ENCODE measurements at regions not wholly inside any gene's neighbourhood (a gene's known extent, or its start where the extent isn't known, plus 50 kb on each side); places are given as distances from the start of the nearest gene placed in this dataset.

DNA sequence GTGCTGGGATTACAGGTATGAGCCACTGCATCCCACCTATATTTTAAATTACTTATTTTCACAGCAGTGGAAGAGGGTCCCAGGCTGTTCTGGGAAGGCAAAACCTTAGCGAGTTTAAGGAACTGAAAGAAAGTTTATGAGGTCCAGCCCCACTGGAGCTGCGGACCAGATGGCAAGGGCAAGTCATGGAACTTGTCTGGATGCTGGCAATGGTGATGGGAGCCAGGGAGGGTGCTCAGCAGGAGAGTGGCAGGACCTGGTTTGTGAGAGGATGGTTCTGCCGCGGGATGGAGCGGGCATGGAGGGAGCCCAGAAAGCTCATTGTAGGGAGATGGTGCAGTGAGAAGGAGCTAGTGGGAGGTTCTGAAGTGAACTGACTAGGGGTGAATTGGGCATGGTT lies 50.6 kb upstream of the SLC45A1 start:
- no peak for DNase-seq (ENCODE audit: low read depth)

- no peak for DNase-seq (ENCODE audit: low read depth)
Measured at GRCh38 chr1:8266436-8267165, 51.3 kb upstream of the SLC45A1 start.

DNA sequence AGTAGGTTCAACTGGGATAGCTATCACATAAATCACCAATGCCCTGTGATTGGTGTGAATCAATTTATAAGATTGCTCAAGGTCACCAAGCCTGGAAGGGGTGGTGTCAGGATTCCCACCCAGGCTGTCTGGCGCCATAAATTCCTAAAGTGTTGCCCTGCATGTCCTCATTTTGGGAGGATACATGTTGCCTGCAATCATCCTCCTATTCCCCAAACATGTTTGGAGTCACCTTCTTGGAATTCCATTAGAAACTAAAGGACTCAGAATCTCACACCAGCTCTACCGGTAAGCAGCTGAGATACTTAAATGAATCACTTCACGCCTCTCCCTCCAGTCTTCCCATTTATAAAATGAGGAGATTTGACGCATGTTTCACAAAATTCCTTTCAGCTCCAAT lies 54.1 kb upstream of the SLC45A1 start:
- DNase-seq (ENCODE audit: low read depth): no peak

GRCh38 chr1:8261398-8261762 lies 56.5 kb upstream of the SLC45A1 start:
- no peak for DNase-seq (ENCODE audit: low read depth)

DNA sequence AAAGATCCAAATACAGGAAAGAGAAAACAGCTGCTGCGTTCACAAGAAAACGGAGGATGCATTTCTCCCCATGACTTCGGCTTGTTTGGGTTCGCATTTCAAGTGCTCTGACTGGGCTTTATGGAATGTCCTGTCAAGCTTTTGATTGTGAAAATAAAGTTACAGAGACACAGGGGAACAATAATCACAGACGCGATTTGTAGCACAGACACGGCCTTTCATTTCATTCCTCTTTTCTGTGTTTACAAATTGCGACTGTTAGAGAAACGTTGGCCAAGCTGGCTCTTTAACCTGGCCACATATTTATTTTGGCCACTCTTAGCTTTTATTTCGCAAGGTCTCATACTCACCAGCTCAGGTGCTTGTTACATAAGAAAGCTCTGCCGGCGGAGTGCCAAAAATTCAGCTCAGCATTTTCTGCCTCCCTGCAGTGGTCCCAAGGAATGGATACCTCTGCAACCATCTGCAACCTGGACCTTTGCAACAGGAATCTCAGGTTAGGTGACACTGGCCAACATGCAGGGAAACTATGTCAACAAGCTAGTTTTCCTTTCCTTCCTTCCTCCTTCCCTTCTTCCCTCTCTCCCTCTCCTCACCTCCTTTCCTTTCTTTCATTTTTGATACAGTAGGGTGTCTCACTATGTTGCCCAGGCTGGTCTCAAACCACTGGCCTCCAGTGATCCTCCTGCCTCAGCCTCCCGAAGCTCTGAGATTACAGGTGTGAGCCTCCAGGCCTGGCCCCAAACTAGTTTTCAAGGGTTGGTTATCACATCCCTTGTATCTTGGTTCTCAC lies 58.2 kb upstream of the SLC45A1 start:
- DNase-seq (ENCODE audit: low read depth): no peak

DNA sequence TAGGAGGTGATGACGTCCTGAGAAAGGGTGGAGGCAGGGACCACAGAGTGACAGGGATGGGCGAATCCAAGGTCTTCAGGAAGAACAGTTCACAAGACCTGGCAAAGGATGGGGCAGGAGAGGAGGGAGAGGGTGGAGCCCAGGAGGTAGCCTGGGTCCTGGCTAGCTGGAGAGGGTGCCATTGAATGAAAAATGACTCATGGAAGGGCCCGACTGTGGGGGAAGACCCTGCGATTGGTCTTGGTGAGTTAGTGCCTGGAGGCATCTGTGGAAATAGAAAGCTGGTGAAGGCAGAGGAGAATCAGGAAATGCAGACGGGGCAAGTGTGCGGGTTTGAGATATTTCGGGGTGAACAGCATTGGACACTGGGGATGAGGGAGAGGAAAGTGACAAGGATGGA lies 60.3 kb upstream of the SLC45A1 start:
- DNase-seq (ENCODE audit: low read depth): no peak

GRCh38 chr1:8256321-8256720 lies 61.6 kb upstream of the SLC45A1 start:
- DNase-seq (ENCODE audit: low read depth): no peak

DNA sequence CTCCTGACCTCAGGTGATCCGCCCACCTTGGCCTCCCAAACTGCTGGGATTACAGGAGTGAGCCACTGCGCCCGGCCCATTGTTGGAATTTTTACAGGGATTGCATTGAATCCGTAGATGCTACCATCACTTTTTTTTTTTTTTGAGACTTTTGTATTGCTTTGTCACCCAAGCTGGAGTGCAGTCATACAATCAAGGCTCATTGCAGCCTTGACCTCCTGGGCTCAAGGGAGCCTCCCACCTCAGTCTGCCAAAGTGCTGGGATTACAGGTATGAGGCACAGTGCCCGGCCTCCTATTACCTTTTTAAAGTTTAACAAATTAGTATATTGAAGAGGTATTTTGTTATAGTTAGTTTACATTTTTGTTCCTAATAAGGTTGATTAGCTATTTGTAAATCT lies 62.2 kb upstream of the SLC45A1 start:
- no peak for DNase-seq (ENCODE audit: low read depth)

- no peak for DNase-seq (ENCODE audit: low read depth)
Measured at GRCh38 chr1:8252266-8252951, 65.5 kb upstream of the SLC45A1 start.

GRCh38 chr1:8251635-8252034 lies 66.3 kb upstream of the SLC45A1 start:
- no peak for DNase-seq (ENCODE audit: low read depth)

- DNase-seq (ENCODE audit: low read depth): no peak
Measured at GRCh38 chr1:8249838-8250237, 68.1 kb upstream of the SLC45A1 start.

DNA sequence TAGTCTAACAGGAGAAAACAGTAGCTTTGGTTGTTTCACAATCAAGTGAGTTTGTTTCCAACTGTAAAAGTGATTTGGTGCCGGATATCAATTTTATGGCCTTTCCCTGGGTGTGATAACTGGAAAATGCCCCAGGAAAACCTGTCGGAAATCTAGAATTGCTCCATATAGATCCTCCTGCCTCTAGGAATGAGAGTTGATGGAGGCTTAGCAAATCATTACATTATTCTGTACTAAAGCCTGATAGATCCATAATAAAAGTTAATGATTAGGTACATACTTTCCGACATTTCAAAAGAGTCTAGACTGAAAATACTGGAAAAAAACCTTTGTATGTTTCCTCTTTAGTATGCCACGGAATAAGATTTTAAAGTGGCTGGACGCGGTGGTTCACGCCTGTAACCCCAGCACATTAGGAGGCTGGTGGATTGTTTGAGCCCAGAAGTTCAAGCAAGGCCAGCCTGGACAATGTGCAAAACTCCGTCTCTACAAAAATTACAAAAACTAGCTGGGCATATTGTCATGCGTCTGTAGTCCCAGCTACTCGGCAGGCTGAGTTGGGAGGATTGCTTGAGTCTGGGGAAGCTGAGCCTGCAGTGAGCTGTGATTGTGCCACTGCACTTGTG lies 70.0 kb upstream of the SLC45A1 start:
- DNase-seq (ENCODE audit: low read depth): no peak

GRCh38 chr1:8244304-8244703 lies 73.6 kb upstream of the SLC45A1 start:
- DNase-seq (ENCODE audit: low read depth): no peak

DNA sequence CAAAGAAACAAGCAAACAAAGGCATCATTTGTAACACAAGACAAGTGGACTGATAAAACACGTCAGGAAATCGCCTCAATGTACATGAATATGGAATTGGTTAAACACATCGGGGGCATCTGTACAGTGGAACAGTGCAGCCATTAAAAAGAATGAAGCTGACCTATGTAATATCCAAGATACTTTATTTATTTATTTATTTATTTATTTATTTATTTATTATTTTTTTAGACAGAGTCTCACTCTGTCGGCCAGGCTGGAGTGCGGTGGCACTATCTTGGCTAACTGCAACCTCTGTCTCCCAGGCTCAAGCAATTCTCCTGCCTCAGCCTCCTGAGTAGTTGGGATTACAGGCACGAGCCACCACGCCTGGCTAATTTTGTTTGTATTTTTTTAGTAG lies 75.4 kb upstream of the SLC45A1 start:
- no peak for DNase-seq (ENCODE audit: low read depth)

- no peak for DNase-seq (ENCODE audit: low read depth)
Measured at GRCh38 chr1:8241417-8242014, 76.4 kb upstream of the SLC45A1 start.

- no peak for DNase-seq (ENCODE audit: low read depth)
Measured at GRCh38 chr1:8239306-8240023, 78.4 kb upstream of the SLC45A1 start.

GRCh38 chr1:8239039-8239305 lies 78.9 kb upstream of the SLC45A1 start:
- DNase-seq (ENCODE audit: low read depth): no peak

- DNase-seq (ENCODE audit: low read depth): no peak
Measured at GRCh38 chr1:8238141-8239038, 79.5 kb upstream of the SLC45A1 start.

DNA sequence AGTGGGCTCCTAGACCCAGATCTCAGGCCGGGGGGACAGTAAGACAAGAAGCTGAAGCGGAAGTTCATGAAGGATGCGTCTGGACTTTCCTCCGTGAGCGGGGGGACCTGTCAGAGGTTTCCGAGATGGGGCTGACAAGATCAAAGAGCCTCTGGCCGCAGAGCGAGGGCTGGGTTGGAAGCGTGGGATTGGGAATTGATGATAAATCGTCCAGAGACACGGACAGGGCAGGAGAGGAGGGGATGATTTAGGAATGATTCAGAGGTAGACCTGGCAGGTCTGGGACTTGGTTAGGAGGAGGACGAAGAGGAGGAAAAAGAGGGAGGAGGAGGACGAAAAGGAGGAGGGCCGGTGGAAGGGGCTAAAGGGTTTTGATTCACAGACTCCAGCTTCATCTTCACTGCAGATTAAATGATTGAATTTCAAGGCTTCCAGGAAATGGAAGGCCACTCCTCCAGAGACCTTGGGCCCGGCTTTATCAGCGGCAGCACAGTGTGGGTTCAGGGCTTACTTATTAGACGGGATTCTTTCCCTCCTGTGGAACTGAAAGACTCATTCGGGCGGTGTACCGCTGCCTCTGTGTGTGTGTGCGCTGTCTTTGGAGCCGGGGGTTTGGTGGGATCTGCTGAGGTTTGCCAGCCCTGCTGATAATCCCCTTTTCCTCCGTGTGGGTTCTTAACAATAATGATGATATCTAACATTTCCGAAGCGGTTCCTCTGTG lies 85.7 kb upstream of the SLC45A1 start:
- no peak for DNase-seq (ENCODE audit: low read depth)

DNA sequence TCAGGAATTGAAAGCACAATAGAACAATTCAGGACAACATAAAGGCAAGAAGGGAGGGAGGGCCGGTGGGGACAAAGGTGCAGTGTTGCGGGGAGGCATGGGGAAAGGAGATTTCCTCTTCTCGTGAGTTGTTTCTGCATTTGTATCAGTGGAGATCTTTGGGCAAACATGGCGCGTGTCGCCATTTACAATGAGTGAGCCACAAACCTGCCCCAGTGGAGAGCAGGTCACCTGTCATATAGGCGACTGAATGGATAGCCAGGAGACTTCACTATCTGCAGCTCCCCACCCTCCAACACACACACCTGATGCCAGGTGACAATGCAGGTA lies 87.7 kb upstream of the SLC45A1 start:
- DNase-seq (ENCODE audit: low read depth): no peak

All from stimulated activated CD8-positive, alpha-beta memory T cell treated with anti-CD3 and anti-CD28 coated beads, Interleukin-12 subunit alpha, Interleukin-12 subunit beta, amount 100 ng/mL, for 4 hours (primary cell).